Umbilical cord (tissue), 1 donor: ENCODE measurements at regions not wholly inside any gene's neighbourhood (a gene's known extent, or its start where the extent isn't known, plus 50 kb on each side); places are given as distances from the start of the nearest gene placed in this dataset.
A peak's percentile ranks its signal among the peaks of the same experiment; 100 is the strongest.

Source experiments
- DNase-seq: peaks from one replicate; pipeline ENCODE4 v3.0.0-alpha.2; 2015; ENCODE audit warnings: low spot score

- DNase-seq: no peak
Measured at GRCh38 chr16:7014756-7015155, 317.9 kb upstream of the RBFOX1 start.

- DNase-seq: peak; percentile 31
Measured at GRCh38 chr16:7013990-7014389, 318.7 kb upstream of the RBFOX1 start.

- no peak for DNase-seq
Measured at GRCh38 chr16:7004266-7004665, 328.4 kb upstream of the RBFOX1 start.

GRCh38 chr16:6993544-6993943 lies 339.1 kb upstream of the RBFOX1 start:
- peak; percentile 2 for DNase-seq

- no peak for DNase-seq
Measured at GRCh38 chr16:6988846-6989245, 343.8 kb upstream of the RBFOX1 start.

GRCh38 chr16:6977916-6978315 lies 354.7 kb upstream of the RBFOX1 start:
- no peak for DNase-seq

- no peak for DNase-seq
Measured at GRCh38 chr16:6977291-6977690, 355.4 kb upstream of the RBFOX1 start.

- DNase-seq: no peak
Measured at GRCh38 chr16:6976716-6977115, 355.9 kb upstream of the RBFOX1 start.

GRCh38 chr16:6970171-6970857 lies 362.3 kb upstream of the RBFOX1 start:
- no peak for DNase-seq

- no peak for DNase-seq
Measured at GRCh38 chr16:6969594-6969993, 363.1 kb upstream of the RBFOX1 start.

- no peak for DNase-seq
Measured at GRCh38 chr16:6967796-6968320, 364.8 kb upstream of the RBFOX1 start.

- DNase-seq: no peak
Measured at GRCh38 chr16:6966925-6967324, 365.7 kb upstream of the RBFOX1 start.

GRCh38 chr16:6964679-6965078 lies 368.0 kb upstream of the RBFOX1 start:
- DNase-seq: no peak

GRCh38 chr16:6961704-6962103 lies 370.9 kb upstream of the RBFOX1 start:
- DNase-seq: no peak

- no peak for DNase-seq
Measured at GRCh38 chr16:6958184-6958583, 374.5 kb upstream of the RBFOX1 start.

- no peak for DNase-seq
Measured at GRCh38 chr16:6957681-6958080, 375.0 kb upstream of the RBFOX1 start.

GRCh38 chr16:6956511-6956910 lies 376.1 kb upstream of the RBFOX1 start:
- DNase-seq: no peak

GRCh38 chr16:6955303-6955702 lies 377.3 kb upstream of the RBFOX1 start:
- no peak for DNase-seq

GRCh38 chr16:6949240-6949639 lies 383.4 kb upstream of the RBFOX1 start:
- no peak for DNase-seq

GRCh38 chr16:6947291-6947690 lies 385.4 kb upstream of the RBFOX1 start:
- no peak for DNase-seq

GRCh38 chr16:6946802-6947201 lies 385.8 kb upstream of the RBFOX1 start:
- DNase-seq: no peak

- DNase-seq: no peak
Measured at GRCh38 chr16:6946106-6946505, 386.5 kb upstream of the RBFOX1 start.

GRCh38 chr16:6940968-6941367 lies 391.7 kb upstream of the RBFOX1 start:
- no peak for DNase-seq

GRCh38 chr16:6937641-6938040 lies 395.0 kb upstream of the RBFOX1 start:
- DNase-seq: no peak
